ENCODE measurements at regions not wholly inside any gene's neighbourhood (a gene's known extent, or its start where the extent isn't known, plus 50 kb on each side); places are given as distances from the start of the nearest gene placed in this dataset.

DNA sequence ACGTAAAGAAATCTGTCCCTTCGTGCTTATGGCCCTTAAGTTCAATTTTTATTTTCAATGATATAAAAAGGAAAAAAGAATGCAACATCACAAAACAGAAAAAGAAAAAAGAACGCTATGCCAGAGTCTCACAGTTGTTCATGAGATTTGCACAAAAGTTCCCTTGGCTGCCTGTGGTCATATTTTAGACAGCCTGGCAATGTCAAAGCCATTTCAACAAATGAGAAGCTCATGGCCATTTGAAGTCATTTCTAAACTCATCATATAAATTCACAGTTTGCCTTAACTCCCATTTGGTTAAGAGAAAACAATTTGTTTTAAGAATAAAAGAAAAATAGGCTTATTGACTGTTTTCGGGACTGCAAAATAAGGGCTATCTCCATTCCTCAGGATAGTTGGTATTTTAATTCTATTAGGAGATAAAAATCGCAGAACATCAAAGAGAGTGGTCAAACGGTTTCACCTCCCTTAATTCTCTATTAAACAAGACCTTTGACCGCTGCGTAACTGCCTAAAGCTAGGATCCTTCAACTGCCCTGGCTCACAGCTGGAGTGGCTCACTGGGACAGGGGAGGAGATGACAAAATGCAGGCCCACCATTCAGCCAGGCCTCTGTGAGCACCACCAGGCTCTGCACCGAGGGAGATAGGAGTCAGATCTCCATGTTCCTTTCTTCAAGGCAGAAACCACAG lies 119.2 kb upstream of the DAAM1 start:
- dilution Hi-C loops (cut with MboI; ENCODE audit: extremely low pct_ligation_motif_present, low sequenced_read_pairs) = no loop called here
- no peaks in the 10 kb centered on the region for H4K20me1 ChIP-seq (replicated peaks; ENCODE audit: control insufficient read depth, extremely low read depth, insufficient read depth, low read length)
- CTCF ChIA-PET = no interaction called here
- no peak overlapping the region for H3K27ac ChIP-seq (ENCODE audit: insufficient read depth, low read depth, low read length)
- POLR2A ChIA-PET = no interaction called here
- H2AFZ ChIP-seq (ENCODE audit: low read depth, low read length) = no peak overlapping the region
- H3K79me2 ChIP-seq (ENCODE audit: control insufficient read depth, insufficient read depth, low read length) = no peaks in the 10 kb centered on the region
- TF ChIP-seq, protein P1, sequence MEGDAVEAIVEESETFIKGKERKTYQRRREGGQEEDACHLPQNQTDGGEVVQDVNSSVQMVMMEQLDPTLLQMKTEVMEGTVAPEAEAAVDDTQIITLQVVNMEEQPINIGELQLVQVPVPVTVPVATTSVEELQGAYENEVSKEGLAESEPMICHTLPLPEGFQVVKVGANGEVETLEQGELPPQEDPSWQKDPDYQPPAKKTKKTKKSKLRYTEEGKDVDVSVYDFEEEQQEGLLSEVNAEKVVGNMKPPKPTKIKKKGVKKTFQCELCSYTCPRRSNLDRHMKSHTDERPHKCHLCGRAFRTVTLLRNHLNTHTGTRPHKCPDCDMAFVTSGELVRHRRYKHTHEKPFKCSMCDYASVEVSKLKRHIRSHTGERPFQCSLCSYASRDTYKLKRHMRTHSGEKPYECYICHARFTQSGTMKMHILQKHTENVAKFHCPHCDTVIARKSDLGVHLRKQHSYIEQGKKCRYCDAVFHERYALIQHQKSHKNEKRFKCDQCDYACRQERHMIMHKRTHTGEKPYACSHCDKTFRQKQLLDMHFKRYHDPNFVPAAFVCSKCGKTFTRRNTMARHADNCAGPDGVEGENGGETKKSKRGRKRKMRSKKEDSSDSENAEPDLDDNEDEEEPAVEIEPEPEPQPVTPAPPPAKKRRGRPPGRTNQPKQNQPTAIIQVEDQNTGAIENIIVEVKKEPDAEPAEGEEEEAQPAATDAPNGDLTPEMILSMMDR (IDR thresholded peaks at IDR 0.05; ENCODE audit: extremely low read depth in 1 of 2, insufficient read depth in 1 of 2, low read depth in 1 of 2, low read length in 2 of 2) = no peak
- TF ChIP-seq FOS (IDR thresholded peaks at IDR 0.05; ENCODE audit: borderline replicate concordance, insufficient read depth, low read length) (no peak), GATA2 (IDR thresholded peaks at IDR 0.05; ENCODE audit: insufficient read depth, insufficient read length, low read depth, low read length) (no peak), POLR2AphosphoS5 (IDR thresholded peaks at IDR 0.05; ENCODE audit: insufficient read depth, low read depth, low read length) (no peak)
- TF ChIP-seq, protein P2, sequence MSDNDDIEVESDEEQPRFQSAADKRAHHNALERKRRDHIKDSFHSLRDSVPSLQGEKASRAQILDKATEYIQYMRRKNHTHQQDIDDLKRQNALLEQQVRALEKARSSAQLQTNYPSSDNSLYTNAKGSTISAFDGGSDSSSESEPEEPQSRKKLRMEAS (IDR thresholded peaks at IDR 0.05; ENCODE audit: insufficient read depth, insufficient read length) = no peak
- no peak overlapping the region for H3K4me3 ChIP-seq (replicated peaks in 1 of 3; ENCODE audit: insufficient read depth in 1 of 3, low read depth in 1 of 3, low read length in 3 of 3)
- no peak for DNase-seq (ENCODE audit: low read depth, low spot score)
- peaks cover 0 to 16% of the 10 kb centered on the region in 2 experiments for H3K27me3 ChIP-seq (ENCODE audit: control insufficient read depth in 2 of 2, insufficient read depth in 2 of 2, low read length in 2 of 2)
- FAIRE-seq = no peak
- no peaks in the 10 kb centered on the region for H3K9me1 ChIP-seq (replicated peaks; ENCODE audit: control insufficient read depth, extremely low read depth, insufficient read depth, low read length)
- no TSS peak for BruUV-seq (replicated peaks)
- no peaks in the 10 kb centered on the region for H3K9me3 ChIP-seq (replicated peaks; ENCODE audit: control insufficient read depth, insufficient read depth, low read length)
- no peak overlapping the region for H3K9ac ChIP-seq (replicated peaks; ENCODE audit: extremely low read depth, insufficient read depth, low read length)
- no peak overlapping the region for H3K4me2 ChIP-seq (ENCODE audit: insufficient read depth, low read length)
- no peaks in the 10 kb centered on the region for H3K4me1 ChIP-seq (ENCODE audit: control insufficient read depth, extremely low read depth, insufficient read depth, low read length)
- intact Hi-C loops (cut with micrococcal nuclease) = no loop called here
- no peaks in the 10 kb centered on the region for H3K36me3 ChIP-seq (ENCODE audit: control insufficient read depth in 2 of 2, extremely low read depth in 1 of 2, insufficient read depth in 2 of 2, low read length in 2 of 2)
